Smooth muscle cell (in vitro differentiated cells): ENCODE measurements at regions not wholly inside any gene's neighbourhood (a gene's known extent, or its start where the extent isn't known, plus 50 kb on each side); places are given as distances from the start of the nearest gene placed in this dataset.

ENCODE experiments used
- DNase-seq: peaks from one replicate; lab custom pipeline; 2025; ENCODE audit not compliant: unreplicated experiment; lab: John Stamatoyannopoulos, UW
- H2AFZ ChIP-seq: fragments of 200-600 bp; sonication (generic); 2 replicates; pipeline ENCODE4 v1.6.0; 2016; ENCODE audit warnings: antibody characterized with exemption, low read depth, mild to moderate bottlenecking
- H3F3A ChIP-seq: fragments of 200-600 bp; sonication (generic); 2 replicates; pipeline ENCODE4 v1.6.0; 2017; ENCODE audit warnings: antibody characterized with exemption, low read depth
- H3K27ac ChIP-seq: fragments of 200-600 bp; sonication (generic); 2 replicates; pipeline ENCODE4 v1.5.1; 2016; ENCODE audit warnings: low read depth, mild to moderate bottlenecking
- H3K27me3 ChIP-seq: fragments of 200-600 bp; sonication (generic); 2 replicates; pipeline ENCODE4 v1.6.1; 2016; ENCODE audit warnings: low read depth, mild to moderate bottlenecking
- H3K36me3 ChIP-seq: fragments of 200-600 bp; sonication (generic); 2 replicates; pipeline ENCODE4 v1.5.1; 2016; ENCODE audit warnings: low read depth
- H3K4me1 ChIP-seq: fragments of 200-600 bp; sonication (generic); 2 replicates; pipeline ENCODE4 v1.5.1; 2016; ENCODE audit warnings: low read depth
- H3K4me2 ChIP-seq: fragments of 200-600 bp; sonication (generic); 2 replicates; pipeline ENCODE4 v1.6.0; 2016; ENCODE audit warnings: mild to moderate bottlenecking
- H3K4me3 ChIP-seq: fragments of 200-600 bp; sonication (generic); 2 replicates; pipeline ENCODE4 v1.5.1; 2016; ENCODE audit warnings: mild to moderate bottlenecking
- H3K79me2 ChIP-seq: fragments of 200-600 bp; sonication (generic); 2 replicates; pipeline ENCODE4 v1.6.0; 2016; ENCODE audit warnings: low read depth, mild to moderate bottlenecking
- H3K9ac ChIP-seq: fragments of 200-600 bp; sonication (generic); 2 replicates; pipeline ENCODE4 v1.6.0; 2016; ENCODE audit warnings: low read depth
- H3K9me3 ChIP-seq: fragments of 200-600 bp; sonication (generic); replicated peaks from 2 replicates; pipeline ENCODE4 v1.5.1; 2016; ENCODE audit warnings: low read depth
- H4K20me1 ChIP-seq: fragments of 200-600 bp; sonication (generic); 2 replicates; pipeline ENCODE4 v1.6.0; 2016; ENCODE audit warnings: low read depth
- WGBS: methylation state at CpG from one replicate; pipeline ENCODE4 v1.1.7; 2016; ENCODE audit warnings: low lambda C conversion rate; 5-methylcytosine and 5-hydroxymethylcytosine counted together
- TF ChIP-seq, protein P1 (sequence below): fragments of 200-600 bp; sonication (generic); IDR thresholded peaks from 2 replicates; pipeline ENCODE4 v1.5.1; 2017; ENCODE audit warnings: borderline replicate concordance, mild to moderate bottlenecking, antibody characterized with exemption; ENCODE audit not compliant: insufficient read depth, poor library complexity, severe bottlenecking

GRCh38 chr10:118873091-118873737, 118.4 kb upstream of the CACUL1 start:
- 19% methylated on average over 4 of the region's 4 CpGs for WGBS
- no peaks in the 10 kb centered on the region for H3K27me3 ChIP-seq
- H3K79me2 ChIP-seq, result no peaks in the 10 kb centered on the region
- no peaks in the 10 kb centered on the region for H3K9me3 ChIP-seq
- H3K4me1 ChIP-seq, result peaks cover 8% of the 10 kb centered on the region
- DNase-seq, result no peak
- no peaks in the 10 kb centered on the region for H4K20me1 ChIP-seq
- TF ChIP-seq, protein P1, sequence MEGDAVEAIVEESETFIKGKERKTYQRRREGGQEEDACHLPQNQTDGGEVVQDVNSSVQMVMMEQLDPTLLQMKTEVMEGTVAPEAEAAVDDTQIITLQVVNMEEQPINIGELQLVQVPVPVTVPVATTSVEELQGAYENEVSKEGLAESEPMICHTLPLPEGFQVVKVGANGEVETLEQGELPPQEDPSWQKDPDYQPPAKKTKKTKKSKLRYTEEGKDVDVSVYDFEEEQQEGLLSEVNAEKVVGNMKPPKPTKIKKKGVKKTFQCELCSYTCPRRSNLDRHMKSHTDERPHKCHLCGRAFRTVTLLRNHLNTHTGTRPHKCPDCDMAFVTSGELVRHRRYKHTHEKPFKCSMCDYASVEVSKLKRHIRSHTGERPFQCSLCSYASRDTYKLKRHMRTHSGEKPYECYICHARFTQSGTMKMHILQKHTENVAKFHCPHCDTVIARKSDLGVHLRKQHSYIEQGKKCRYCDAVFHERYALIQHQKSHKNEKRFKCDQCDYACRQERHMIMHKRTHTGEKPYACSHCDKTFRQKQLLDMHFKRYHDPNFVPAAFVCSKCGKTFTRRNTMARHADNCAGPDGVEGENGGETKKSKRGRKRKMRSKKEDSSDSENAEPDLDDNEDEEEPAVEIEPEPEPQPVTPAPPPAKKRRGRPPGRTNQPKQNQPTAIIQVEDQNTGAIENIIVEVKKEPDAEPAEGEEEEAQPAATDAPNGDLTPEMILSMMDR, result no peak
- H3K27ac ChIP-seq, result peak overlapping the region; percentile 77
- peak overlapping the region; percentile 42 for H3K4me2 ChIP-seq
- no peak overlapping the region for H3K4me3 ChIP-seq
- no peaks in the 10 kb centered on the region for H3K36me3 ChIP-seq
- H3F3A ChIP-seq, result peaks cover 21% of the 10 kb centered on the region
- no peak overlapping the region for H2AFZ ChIP-seq
- no peak overlapping the region for H3K9ac ChIP-seq

GRCh38 chr10:118873738-118874105, 119.0 kb upstream of the CACUL1 start:
- Histone ChIP-seq H3K4me3 (no peak overlapping the region), H3K4me2 (peak overlapping the region; percentile 42), H4K20me1 (no peaks in the 10 kb centered on the region), H3K36me3 (no peaks in the 10 kb centered on the region), H3K27me3 (no peaks in the 10 kb centered on the region), H2AFZ (no peak overlapping the region), H3K27ac (peak overlapping the region; percentile 77), H3K4me1 (peaks cover 8% of the 10 kb centered on the region), H3K9me3 (no peaks in the 10 kb centered on the region), H3K79me2 (no peaks in the 10 kb centered on the region), H3F3A (peaks cover 21% of the 10 kb centered on the region), H3K9ac (no peak overlapping the region)
- no peak for DNase-seq
- TF ChIP-seq, protein P1, result no peak
- 63% methylated on average over 2 of the region's 2 CpGs for WGBS

DNA sequence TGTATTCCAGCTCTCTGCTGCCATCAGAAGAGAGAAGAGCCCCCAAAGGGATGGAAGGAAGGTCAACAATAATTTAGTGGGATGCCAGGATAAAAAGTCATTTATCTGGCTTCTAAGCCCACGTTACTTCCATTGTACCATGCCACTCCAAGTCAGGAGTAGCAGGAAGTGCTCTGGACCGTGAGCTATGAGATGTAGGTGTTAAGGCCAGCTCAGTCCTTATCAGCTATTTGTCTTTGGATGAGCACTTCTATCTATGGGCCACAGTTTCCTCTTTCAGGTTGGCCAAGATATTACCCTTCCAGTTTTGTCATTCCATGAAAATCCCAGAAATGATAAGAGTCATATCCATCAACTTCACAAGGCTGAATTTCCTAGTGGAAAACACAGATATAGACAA, 119.4 kb upstream of the CACUL1 start:
- Histone ChIP-seq H3K4me3 (no peak overlapping the region), H3K27ac (peak overlapping the region; percentile 50), H3K27me3 (no peaks in the 10 kb centered on the region), H3K36me3 (no peaks in the 10 kb centered on the region), H4K20me1 (no peaks in the 10 kb centered on the region), H3K79me2 (no peaks in the 10 kb centered on the region), H3K9ac (no peak overlapping the region), H3F3A (peaks cover 21% of the 10 kb centered on the region), H2AFZ (no peak overlapping the region), H3K9me3 (no peaks in the 10 kb centered on the region), H3K4me2 (peak overlapping the region; percentile 42), H3K4me1 (peaks cover 8% of the 10 kb centered on the region)
- DNase-seq, result no peak
- 83% methylated on average over 2 of the region's 2 CpGs for WGBS
- TF ChIP-seq, protein P1, result no peak

- Histone ChIP-seq H4K20me1 (no peaks in the 10 kb centered on the region), H3K9me3 (no peaks in the 10 kb centered on the region), H3K4me1 (peaks cover 8% of the 10 kb centered on the region), H3K79me2 (no peaks in the 10 kb centered on the region), H2AFZ (no peak overlapping the region), H3K36me3 (no peaks in the 10 kb centered on the region), H3K27ac (peak overlapping the region; percentile 50), H3K9ac (no peak overlapping the region), H3K27me3 (no peaks in the 10 kb centered on the region), H3F3A (peaks cover 21% of the 10 kb centered on the region), H3K4me3 (no peak overlapping the region), H3K4me2 (peak overlapping the region; percentile 22)
- WGBS, result 66% methylated on average over 1 of the region's 1 CpG
- DNase-seq, result no peak
- TF ChIP-seq, protein P1, result no peak
Measured at GRCh38 chr10:118875087-118875486, 120.3 kb upstream of the CACUL1 start.
